HS-5 (cell line): ENCODE measurements at regions not wholly inside any gene's neighbourhood (a gene's known extent, or its start where the extent isn't known, plus 50 kb on each side); places are given as distances from the start of the nearest gene placed in this dataset.
"Not testable (repeated sequence)": the region's sequence is repeated elsewhere in the genome, so short reads cannot be mapped to it uniquely, and the experiment has no call there.

ENCODE experiments used
- DNase-seq: peaks from one replicate; pipeline ENCODE4 v3.0.0-alpha.2; 2012; ENCODE audit warnings: low read depth

GRCh38 chr6:155587817-155588216 lies 132.2 kb upstream of the NOX3 start:
- no peak for DNase-seq

- DNase-seq = no peak
These were observed 130.5 kb upstream of the NOX3 start for GRCh38 chr6:155586090-155586489.

- no peak for DNase-seq
These were observed 128.4 kb upstream of the NOX3 start for GRCh38 chr6:155584006-155584405.

GRCh38 chr6:155582016-155582991 lies 126.7 kb upstream of the NOX3 start:
- DNase-seq = no peak

GRCh38 chr6:155580904-155581303 lies 125.3 kb upstream of the NOX3 start:
- no peak for DNase-seq

GRCh38 chr6:155578251-155578650 lies 122.6 kb upstream of the NOX3 start:
- no peak for DNase-seq

GRCh38 chr6:155561966-155562364 lies 106.3 kb upstream of the NOX3 start:
- no peak for DNase-seq

- DNase-seq = peak; percentile 25
These were observed 105.8 kb upstream of the NOX3 start for GRCh38 chr6:155561257-155561965.

- no peak for DNase-seq
These were observed 94.3 kb upstream of the NOX3 start for GRCh38 chr6:155549928-155550327.

- DNase-seq = no peak
These were observed 93.6 kb upstream of the NOX3 start for GRCh38 chr6:155549028-155549798.

GRCh38 chr6:155548576-155548975 lies 92.9 kb upstream of the NOX3 start:
- no peak for DNase-seq

GRCh38 chr6:155544677-155545076 lies 89.0 kb upstream of the NOX3 start:
- no peak for DNase-seq

GRCh38 chr6:155543166-155543847 lies 87.7 kb upstream of the NOX3 start:
- no peak for DNase-seq

GRCh38 chr6:155542036-155542435 lies 86.4 kb upstream of the NOX3 start:
- DNase-seq = no peak

GRCh38 chr6:155538708-155539390 lies 83.2 kb upstream of the NOX3 start:
- no peak for DNase-seq

- no peak for DNase-seq
These were observed 79.0 kb upstream of the NOX3 start for GRCh38 chr6:155534678-155535077.

GRCh38 chr6:155530219-155530834 lies 74.7 kb upstream of the NOX3 start:
- no peak for DNase-seq

- DNase-seq = not testable (repeated sequence)
These were observed 74.2 kb upstream of the NOX3 start for GRCh38 chr6:155529814-155530213.

- peak; percentile 65 for DNase-seq
These were observed 73.4 kb upstream of the NOX3 start for GRCh38 chr6:155528982-155529453.

- DNase-seq = no peak
These were observed 72.7 kb upstream of the NOX3 start for GRCh38 chr6:155528335-155528734.

GRCh38 chr6:155527443-155527842 lies 71.8 kb upstream of the NOX3 start:
- no peak for DNase-seq
